GM19438 (cell line): ENCODE measurements at regions not wholly inside any gene's neighbourhood (a gene's known extent, or its start where the extent isn't known, plus 50 kb on each side); places are given as distances from the start of the nearest gene placed in this dataset.
"Not testable (repeated sequence)": the region's sequence is repeated elsewhere in the genome, so short reads cannot be mapped to it uniquely, and the experiment has no call there.

Experiments
- ATAC-seq: cut with Tn5 transposase; IDR thresholded peaks from one replicate; pipeline ENCODE4 v1.9.1; 2021; ENCODE audit warnings: low read depth; ENCODE audit not compliant: unreplicated experiment

GRCh38 chr3:43236008-43236407 lies 50.3 kb upstream of the SNRK start:
- no peak for ATAC-seq

- no peak for ATAC-seq
Observed at GRCh38 chr3:43233062-43233461, 53.3 kb upstream of the SNRK start.

- no peak for ATAC-seq
Observed at GRCh38 chr3:43231276-43232000, 54.9 kb upstream of the SNRK start.

GRCh38 chr3:43229865-43230264 lies 56.5 kb upstream of the SNRK start:
- ATAC-seq: not testable (repeated sequence)

GRCh38 chr3:43227685-43228084 lies 58.7 kb upstream of the SNRK start:
- ATAC-seq: not testable (repeated sequence)

GRCh38 chr3:43224405-43225073 lies 61.8 kb upstream of the SNRK start:
- no peak for ATAC-seq

GRCh38 chr3:43223670-43224364 lies 62.5 kb upstream of the SNRK start:
- no peak for ATAC-seq

GRCh38 chr3:43222590-43222989 lies 63.8 kb upstream of the SNRK start:
- ATAC-seq: no peak

GRCh38 chr3:43221076-43221475 lies 65.3 kb upstream of the SNRK start:
- no peak for ATAC-seq

- no peak for ATAC-seq
Observed at GRCh38 chr3:43219616-43220015, 66.7 kb upstream of the SNRK start.

- no peak for ATAC-seq
Observed at GRCh38 chr3:43218921-43219320, 67.4 kb upstream of the SNRK start.

- no peak for ATAC-seq
Observed at GRCh38 chr3:43218156-43218555, 68.2 kb upstream of the SNRK start.

- ATAC-seq: no peak
Observed at GRCh38 chr3:43217633-43218032, 68.7 kb upstream of the SNRK start.

- ATAC-seq: no peak
Observed at GRCh38 chr3:43217206-43217605, 69.1 kb upstream of the SNRK start.

- no peak for ATAC-seq
Observed at GRCh38 chr3:43215663-43216275, 70.6 kb upstream of the SNRK start.

- ATAC-seq: no peak
Observed at GRCh38 chr3:43215138-43215537, 71.2 kb upstream of the SNRK start.

GRCh38 chr3:43214616-43215015 lies 71.7 kb upstream of the SNRK start:
- no peak for ATAC-seq

- no peak for ATAC-seq
Observed at GRCh38 chr3:43213631-43214030, 72.7 kb upstream of the SNRK start.

GRCh38 chr3:43212914-43213611 lies 73.3 kb upstream of the SNRK start:
- no peak for ATAC-seq

- no peak for ATAC-seq
Observed at GRCh38 chr3:43211681-43212080, 74.7 kb upstream of the SNRK start.
